Ecto neural progenitor cell (in vitro differentiated cells): ENCODE measurements at regions not wholly inside any gene's neighbourhood (a gene's known extent, or its start where the extent isn't known, plus 50 kb on each side); places are given as distances from the start of the nearest gene placed in this dataset.

Source experiments
- DNase-seq: peaks from one replicate; pipeline ENCODE4 v3.0.0-alpha.2; 2018; ENCODE audit warnings: low spot score

- peak; percentile 26 for DNase-seq
Measured at GRCh38 chr20:58139849-58140786, 88.3 kb downstream of the ANKRD60 start.

GRCh38 chr20:58138395-58138794 is 90.1 kb downstream of the ANKRD60 start:
- DNase-seq: peak; percentile 31

GRCh38 chr20:58137651-58138265 is 90.7 kb downstream of the ANKRD60 start:
- no peak for DNase-seq

- no peak for DNase-seq
Measured at GRCh38 chr20:58137236-58137635, 91.2 kb downstream of the ANKRD60 start.

- DNase-seq: no peak
Measured at GRCh38 chr20:58136149-58136484, 92.3 kb downstream of the ANKRD60 start.

- DNase-seq: peak; percentile 34
Measured at GRCh38 chr20:58135441-58136148, 92.9 kb downstream of the ANKRD60 start.

GRCh38 chr20:58133020-58133808 is 95.2 kb downstream of the ANKRD60 start:
- DNase-seq: no peak

- DNase-seq: peak; percentile 17
Measured at GRCh38 chr20:58131551-58132142, 96.8 kb downstream of the ANKRD60 start.

- DNase-seq: peak; percentile 56
Measured at GRCh38 chr20:58131151-58131550, 97.3 kb downstream of the ANKRD60 start.

GRCh38 chr20:58130581-58130980 is 97.9 kb downstream of the ANKRD60 start:
- DNase-seq: peak; percentile 48

GRCh38 chr20:58130156-58130555 is 98.3 kb downstream of the ANKRD60 start:
- peak; percentile 27 for DNase-seq

- DNase-seq: peak; percentile 39
Measured at GRCh38 chr20:58129721-58130151, 98.7 kb downstream of the ANKRD60 start.

GRCh38 chr20:58128635-58129625 is 99.5 kb downstream of the ANKRD60 start:
- DNase-seq: peak; percentile 42

- peak; percentile 40 for DNase-seq
Measured at GRCh38 chr20:58127701-58128111, 100.7 kb downstream of the ANKRD60 start.

- DNase-seq: no peak
Measured at GRCh38 chr20:58125726-58126125, 102.7 kb downstream of the ANKRD60 start.

GRCh38 chr20:58117944-58118343 is 110.5 kb downstream of the ANKRD60 start:
- no peak for DNase-seq

- DNase-seq: no peak
Measured at GRCh38 chr20:58116505-58116904, 111.9 kb downstream of the ANKRD60 start.

- DNase-seq: no peak
Measured at GRCh38 chr20:58113716-58114115, 114.7 kb downstream of the ANKRD60 start.

- peak; percentile 31 for DNase-seq
Measured at GRCh38 chr20:58112017-58112781, 116.3 kb downstream of the ANKRD60 start.
